ENCODE measurements at regions not wholly inside any gene's neighbourhood (a gene's known extent, or its start where the extent isn't known, plus 50 kb on each side); places are given as distances from the start of the nearest gene placed in this dataset.

DNA sequence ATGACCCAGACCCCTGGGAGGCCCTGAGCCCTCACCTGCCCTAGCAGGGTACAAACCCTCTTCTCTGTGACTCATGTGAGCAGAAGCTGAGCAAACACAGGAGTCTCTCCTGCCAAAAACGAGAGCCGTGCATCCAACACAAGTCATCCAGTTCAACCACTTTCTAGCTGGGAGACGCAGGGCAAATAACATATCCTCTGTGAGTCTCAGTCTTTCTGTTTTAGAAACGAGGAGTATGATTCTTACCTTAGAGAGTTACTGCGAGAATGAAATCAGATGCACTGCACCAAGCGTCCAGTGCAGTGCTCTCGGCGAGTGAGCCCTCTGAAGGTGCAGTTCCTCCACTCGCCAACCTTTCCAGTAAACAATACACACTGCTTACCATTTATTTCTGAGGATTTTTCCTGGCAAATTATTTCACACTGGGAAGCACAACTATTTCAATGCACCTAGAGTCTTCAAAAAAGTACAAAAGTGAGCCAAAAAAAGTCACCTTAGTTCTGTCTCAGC lies 331.8 kb upstream of the MYT1L start:
- POLR2A ChIA-PET, result no interaction called here
- Histone ChIP-seq H3K79me2 (ENCODE audit: control insufficient read depth, insufficient read depth, low read length) (no peaks in the 10 kb centered on the region), H3K9me3 (replicated peaks; ENCODE audit: control insufficient read depth, insufficient read depth, low read length) (no peaks in the 10 kb centered on the region; the same call in 2 of the 3 replicates), H4K20me1 (ENCODE audit: control insufficient read depth, insufficient read depth) (no peaks in the 10 kb centered on the region), H3K4me3 (no peak overlapping the region), H3K9ac (ENCODE audit: control insufficient read depth, insufficient read depth, low read length) (no peak overlapping the region), H2AFZ (ENCODE audit: control insufficient read depth, low read depth, low read length) (no peak overlapping the region), H3K4me2 (ENCODE audit: control insufficient read depth, insufficient read depth) (no peak overlapping the region), H3K27me3 (replicated peaks in 1 of 2; ENCODE audit: control insufficient read depth in 2 of 2, insufficient read depth in 2 of 2, low read length in 1 of 2) (no peaks in the 10 kb centered on the region; a peak in 1 of 4 replicates), H3K36me3 (ENCODE audit: control insufficient read depth in 2 of 2, insufficient read depth in 2 of 2, low read length in 1 of 2) (no peaks in the 10 kb centered on the region), H3K27ac (ENCODE audit: control insufficient read depth, insufficient read depth) (no peak overlapping the region), H3K4me1 (ENCODE audit: control insufficient read depth, insufficient read depth, low read length) (no peaks in the 10 kb centered on the region)
- intact Hi-C loops (cut with micrococcal nuclease; ENCODE audit: unreplicated experiment) (no loop called here), in situ Hi-C loops (cut with MboI) (no loop called here)
- DNase-seq (ENCODE audit: low read depth, low spot score), result no peak
- CTCF ChIA-PET, result no interaction called here
- no TSS peak for BruUV-seq (replicated peaks)
- SMC1A ChIA-PET (ENCODE audit: uncharacterized antibody, unreplicated experiment), result no interaction called here
- 50% methylated on average over 9 of the region's 9 CpGs for WGBS (ENCODE audit: insufficient coverage, insufficient replicate concordance, low lambda C conversion rate, missing lambda C conversion rate)
- no peak for ATAC-seq
- FAIRE-seq, result no peak
- RAD21 ChIA-PET (ENCODE audit: unreplicated experiment), result no interaction called here
- TF ChIP-seq, protein P1, sequence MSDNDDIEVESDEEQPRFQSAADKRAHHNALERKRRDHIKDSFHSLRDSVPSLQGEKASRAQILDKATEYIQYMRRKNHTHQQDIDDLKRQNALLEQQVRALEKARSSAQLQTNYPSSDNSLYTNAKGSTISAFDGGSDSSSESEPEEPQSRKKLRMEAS (IDR thresholded peaks at IDR 0.05; ENCODE audit: low read depth, low read length), result no peak
- TF ChIP-seq FOXK2 (IDR thresholded peaks at IDR 0.05) (no peak), KDM1A (IDR thresholded peaks at IDR 0.05; ENCODE audit: borderline replicate concordance) (no peak), WRNIP1 (IDR thresholded peaks at IDR 0.05; ENCODE audit: borderline replicate concordance, low read depth, low read length) (no peak), SIX5 (IDR thresholded peaks at IDR 0.05; ENCODE audit: low read depth, low read length, severe bottlenecking) (no peak), CHD2 (IDR thresholded peaks at IDR 0.05; ENCODE audit: borderline replicate concordance, low read depth, low read length) (no peak), YBX1 (IDR thresholded peaks at IDR 0.05) (no peak), NBN (IDR thresholded peaks at IDR 0.05) (no peak), ASH2L (IDR thresholded peaks at IDR 0.05; ENCODE audit: borderline replicate concordance, low read depth) (no peak), STAT1 (conservative IDR thresholded peaks at IDR 0.05) (no peak), NFYA (IDR thresholded peaks at IDR 0.05; ENCODE audit: borderline replicate concordance, low read depth, low read length) (no peak), POLR2AphosphoS5 (IDR thresholded peaks at IDR 0.05; ENCODE audit: low read length) (no peak), MXI1 (IDR thresholded peaks at IDR 0.05; ENCODE audit: low read depth, low read length) (no peak), TARDBP (IDR thresholded peaks at IDR 0.05; ENCODE audit: borderline replicate concordance) (no peak)
- TF ChIP-seq, protein P2, sequence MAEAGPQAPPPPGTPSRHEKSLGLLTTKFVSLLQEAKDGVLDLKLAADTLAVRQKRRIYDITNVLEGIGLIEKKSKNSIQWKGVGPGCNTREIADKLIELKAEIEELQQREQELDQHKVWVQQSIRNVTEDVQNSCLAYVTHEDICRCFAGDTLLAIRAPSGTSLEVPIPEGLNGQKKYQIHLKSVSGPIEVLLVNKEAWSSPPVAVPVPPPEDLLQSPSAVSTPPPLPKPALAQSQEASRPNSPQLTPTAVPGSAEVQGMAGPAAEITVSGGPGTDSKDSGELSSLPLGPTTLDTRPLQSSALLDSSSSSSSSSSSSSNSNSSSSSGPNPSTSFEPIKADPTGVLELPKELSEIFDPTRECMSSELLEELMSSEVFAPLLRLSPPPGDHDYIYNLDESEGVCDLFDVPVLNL (IDR thresholded peaks at IDR 0.05; ENCODE audit: low read depth, low read length), result no peak
- TF ChIP-seq, protein P3, sequence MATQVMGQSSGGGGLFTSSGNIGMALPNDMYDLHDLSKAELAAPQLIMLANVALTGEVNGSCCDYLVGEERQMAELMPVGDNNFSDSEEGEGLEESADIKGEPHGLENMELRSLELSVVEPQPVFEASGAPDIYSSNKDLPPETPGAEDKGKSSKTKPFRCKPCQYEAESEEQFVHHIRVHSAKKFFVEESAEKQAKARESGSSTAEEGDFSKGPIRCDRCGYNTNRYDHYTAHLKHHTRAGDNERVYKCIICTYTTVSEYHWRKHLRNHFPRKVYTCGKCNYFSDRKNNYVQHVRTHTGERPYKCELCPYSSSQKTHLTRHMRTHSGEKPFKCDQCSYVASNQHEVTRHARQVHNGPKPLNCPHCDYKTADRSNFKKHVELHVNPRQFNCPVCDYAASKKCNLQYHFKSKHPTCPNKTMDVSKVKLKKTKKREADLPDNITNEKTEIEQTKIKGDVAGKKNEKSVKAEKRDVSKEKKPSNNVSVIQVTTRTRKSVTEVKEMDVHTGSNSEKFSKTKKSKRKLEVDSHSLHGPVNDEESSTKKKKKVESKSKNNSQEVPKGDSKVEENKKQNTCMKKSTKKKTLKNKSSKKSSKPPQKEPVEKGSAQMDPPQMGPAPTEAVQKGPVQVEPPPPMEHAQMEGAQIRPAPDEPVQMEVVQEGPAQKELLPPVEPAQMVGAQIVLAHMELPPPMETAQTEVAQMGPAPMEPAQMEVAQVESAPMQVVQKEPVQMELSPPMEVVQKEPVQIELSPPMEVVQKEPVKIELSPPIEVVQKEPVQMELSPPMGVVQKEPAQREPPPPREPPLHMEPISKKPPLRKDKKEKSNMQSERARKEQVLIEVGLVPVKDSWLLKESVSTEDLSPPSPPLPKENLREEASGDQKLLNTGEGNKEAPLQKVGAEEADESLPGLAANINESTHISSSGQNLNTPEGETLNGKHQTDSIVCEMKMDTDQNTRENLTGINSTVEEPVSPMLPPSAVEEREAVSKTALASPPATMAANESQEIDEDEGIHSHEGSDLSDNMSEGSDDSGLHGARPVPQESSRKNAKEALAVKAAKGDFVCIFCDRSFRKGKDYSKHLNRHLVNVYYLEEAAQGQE (IDR thresholded peaks at IDR 0.05; ENCODE audit: low read depth, low read length), result no peak
- TF ChIP-seq, protein P4, sequence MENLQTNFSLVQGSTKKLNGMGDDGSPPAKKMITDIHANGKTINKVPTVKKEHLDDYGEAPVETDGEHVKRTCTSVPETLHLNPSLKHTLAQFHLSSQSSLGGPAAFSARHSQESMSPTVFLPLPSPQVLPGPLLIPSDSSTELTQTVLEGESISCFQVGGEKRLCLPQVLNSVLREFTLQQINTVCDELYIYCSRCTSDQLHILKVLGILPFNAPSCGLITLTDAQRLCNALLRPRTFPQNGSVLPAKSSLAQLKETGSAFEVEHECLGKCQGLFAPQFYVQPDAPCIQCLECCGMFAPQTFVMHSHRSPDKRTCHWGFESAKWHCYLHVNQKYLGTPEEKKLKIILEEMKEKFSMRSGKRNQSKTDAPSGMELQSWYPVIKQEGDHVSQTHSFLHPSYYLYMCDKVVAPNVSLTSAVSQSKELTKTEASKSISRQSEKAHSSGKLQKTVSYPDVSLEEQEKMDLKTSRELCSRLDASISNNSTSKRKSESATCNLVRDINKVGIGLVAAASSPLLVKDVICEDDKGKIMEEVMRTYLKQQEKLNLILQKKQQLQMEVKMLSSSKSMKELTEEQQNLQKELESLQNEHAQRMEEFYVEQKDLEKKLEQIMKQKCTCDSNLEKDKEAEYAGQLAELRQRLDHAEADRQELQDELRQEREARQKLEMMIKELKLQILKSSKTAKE (IDR thresholded peaks at IDR 0.05; ENCODE audit: low read depth, poor library complexity, severe bottlenecking), result no peak
- TF ChIP-seq, protein P5, sequence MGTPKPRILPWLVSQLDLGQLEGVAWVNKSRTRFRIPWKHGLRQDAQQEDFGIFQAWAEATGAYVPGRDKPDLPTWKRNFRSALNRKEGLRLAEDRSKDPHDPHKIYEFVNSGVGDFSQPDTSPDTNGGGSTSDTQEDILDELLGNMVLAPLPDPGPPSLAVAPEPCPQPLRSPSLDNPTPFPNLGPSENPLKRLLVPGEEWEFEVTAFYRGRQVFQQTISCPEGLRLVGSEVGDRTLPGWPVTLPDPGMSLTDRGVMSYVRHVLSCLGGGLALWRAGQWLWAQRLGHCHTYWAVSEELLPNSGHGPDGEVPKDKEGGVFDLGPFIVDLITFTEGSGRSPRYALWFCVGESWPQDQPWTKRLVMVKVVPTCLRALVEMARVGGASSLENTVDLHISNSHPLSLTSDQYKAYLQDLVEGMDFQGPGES (IDR thresholded peaks at IDR 0.05), result no peak

All from GM12878 (cell line).